Endothelial cell of umbilical vein (primary cell): ENCODE measurements at regions not wholly inside any gene's neighbourhood (a gene's known extent, or its start where the extent isn't known, plus 50 kb on each side); places are given as distances from the start of the nearest gene placed in this dataset.

ENCODE experiments used
- BruUV-seq: library from RNA; stranded (reverse); fragments of 400-500 nt; replicated peaks from 2 replicates; lab custom pipeline; 2021; lab: Mats Ljungman, UMichigan
- CTCF ChIA-PET: fragments of 300-600, 350-600 bp; sonication (Branson Sonifier 250); formaldehyde crosslinking; loops from one replicate; lab custom pipeline; 2021; ENCODE audit warnings: antibody characterized with exemption, inconsistent platforms; lab: Charles Lee
- POLR2A ChIA-PET: fragments of 300-600, 350-600 bp; sonication (Branson Sonifier 250); formaldehyde crosslinking; loops from one replicate; lab custom pipeline; 2021; ENCODE audit warnings: antibody characterized with exemption, inconsistent platforms; lab: Charles Lee
- DNase-seq: peaks from one replicate; pipeline ENCODE4 v3.0.0-alpha.2; 2011; ENCODE audit warnings: low read depth, low spot score
- FAIRE-seq: peaks from 2 replicates; lab custom pipeline; 2011; peaks lifted over from hg19 to GRCh38; lab: Jason Lieb, UNC
- H2AFZ ChIP-seq: 2 replicates; pipeline ENCODE4 v1.6.0; 2012; ENCODE audit warnings: low read depth, low read length, control low read depth, inconsistent platforms
- H3K27ac ChIP-seq: 2 replicates; pipeline ENCODE4 v1.5.1; 2011; ENCODE audit warnings: low read depth, mild to moderate bottlenecking, control low read depth, low read length, moderate library complexity; ENCODE audit not compliant: insufficient read depth
- H3K27me3 ChIP-seq, 2 experiments: 2 replicates each; pipeline versions ENCODE4 v1.6.0 to v1.6.1; 2011; ENCODE audit warnings: low read length in 2 of 2, mixed read lengths in 1 of 2; ENCODE audit not compliant: control insufficient read depth in 2 of 2, insufficient read depth in 2 of 2
- H3K36me3 ChIP-seq, 2 experiments: 2 replicates in 1 of 2; 3 replicates in 1 of 2; pipeline ENCODE4 v1.5.1; 2011; ENCODE audit warnings: low read length in 2 of 2, mild to moderate bottlenecking in 1 of 2, moderate library complexity in 1 of 2; ENCODE audit not compliant: control insufficient read depth in 2 of 2, insufficient read depth in 2 of 2; ENCODE audit errors: extremely low read depth in 1 of 2
- H3K4me1 ChIP-seq: 3 replicates; pipeline ENCODE4 v1.5.1; 2011; ENCODE audit warnings: mild to moderate bottlenecking, low read length; ENCODE audit not compliant: control insufficient read depth, insufficient read depth; ENCODE audit errors: extremely low read depth
- H3K4me2 ChIP-seq: 2 replicates; pipeline ENCODE4 v1.6.1; 2011; ENCODE audit warnings: low read length, control low read depth, mixed read lengths; ENCODE audit not compliant: insufficient read depth
- H3K4me3 ChIP-seq, 3 experiments: fragments of 200-600 bp in 1 of 3; sonication (generic), shearing (Covaris generic) in 1 of 3; replicated peaks in 1 of 3; 2 replicates each; pipeline ENCODE4 v1.5.1; 2011 to 2016; ENCODE audit warnings: control low read depth in 3 of 3, low read length in 3 of 3, mild to moderate bottlenecking in 2 of 3, inconsistent platforms in 1 of 3, low read depth in 1 of 3, moderate library complexity in 1 of 3; ENCODE audit not compliant: insufficient read depth in 1 of 3
- H3K79me2 ChIP-seq: 2 replicates; pipeline ENCODE4 v1.6.0; 2012; ENCODE audit warnings: low read length, inconsistent platforms; ENCODE audit not compliant: control insufficient read depth, insufficient read depth
- H3K9ac ChIP-seq: replicated peaks from 2 replicates; pipeline ENCODE3; 2011; ENCODE audit warnings: low read length, control low read depth; ENCODE audit not compliant: insufficient read depth; ENCODE audit errors: extremely low read depth
- H3K9me1 ChIP-seq: replicated peaks from 3 replicates; pipeline ENCODE4 v1.6.0; 2011; ENCODE audit warnings: mild to moderate bottlenecking, low read length; ENCODE audit not compliant: control insufficient read depth, insufficient read depth; ENCODE audit errors: extremely low read depth
- H3K9me3 ChIP-seq: replicated peaks from 2 replicates; pipeline ENCODE4 v1.5.1; 2012; ENCODE audit warnings: low read length, inconsistent platforms; ENCODE audit not compliant: control insufficient read depth, insufficient read depth
- H4K20me1 ChIP-seq: replicated peaks from 2 replicates; pipeline ENCODE3; 2011; ENCODE audit warnings: mild to moderate bottlenecking, low read length; ENCODE audit not compliant: control insufficient read depth, insufficient read depth; ENCODE audit errors: extremely low read depth
- CTCF ChIP-seq, 2 donors: IDR thresholded peaks; 1 replicate in 1 of 2; 2 replicates in 1 of 2; pipeline ENCODE4 v1.5.1; 2011; ENCODE audit warnings: low read length in 2 of 2, mild to moderate bottlenecking in 2 of 2, moderate library complexity in 2 of 2, control low read depth in 1 of 2, inconsistent platforms in 1 of 2, low read depth in 1 of 2; ENCODE audit not compliant: insufficient read depth in 1 of 2; ENCODE audit errors: extremely low read depth in 1 of 2
- EZH2 ChIP-seq: IDR thresholded peaks from 2 replicates; pipeline ENCODE4 v1.6.1; 2012; ENCODE audit warnings: borderline replicate concordance, low read depth, mild to moderate bottlenecking, moderate library complexity, low read length, inconsistent platforms; ENCODE audit not compliant: severe bottlenecking
- GATA2 ChIP-seq: IDR thresholded peaks from 2 replicates; pipeline ENCODE4 v1.7.0; 2011; ENCODE audit warnings: low read depth, mild to moderate bottlenecking, moderate library complexity, mixed read lengths, low read length; ENCODE audit not compliant: insufficient read length, insufficient read depth
- MAX ChIP-seq: IDR thresholded peaks from 2 replicates; pipeline ENCODE4 v1.6.1; 2011; ENCODE audit not compliant: insufficient read depth, insufficient read length
- POLR2A ChIP-seq: IDR thresholded peaks from 2 replicates; pipeline ENCODE4 v1.6.1; 2012; ENCODE audit warnings: low read depth, mild to moderate bottlenecking, control low read depth, low read length
- POLR2AphosphoS5 ChIP-seq: IDR thresholded peaks from 2 replicates; pipeline ENCODE4 v1.6.1; 2012; ENCODE audit warnings: low read depth, mild to moderate bottlenecking, control low read depth, low read length, moderate library complexity; ENCODE audit not compliant: insufficient read depth
- dilution Hi-C: fragments of 300-500 bp; cut with MboI; formaldehyde crosslinking; loops from one replicate; pipeline ENCODE4 v1.15.0; 2019; ENCODE audit warnings: low sequenced_read_pairs; ENCODE audit not compliant: extremely low pct_ligation_motif_present
- intact Hi-C: fragments of 100-400 bp; cut with micrococcal nuclease; formaldehyde crosslinking; loops from one replicate; pipeline ENCODE4 v1.10.0; 2022

- no peaks in the 10 kb centered on the region for H3K79me2 ChIP-seq
- FAIRE-seq, result no peak
- no peaks in the 10 kb centered on the region for H3K27me3 ChIP-seq
- no peak overlapping the region for H2AFZ ChIP-seq
- no TSS peak for BruUV-seq
- no peak overlapping the region for H3K4me2 ChIP-seq
- POLR2A ChIA-PET, result no interaction called here
- H3K9me1 ChIP-seq, result no peaks in the 10 kb centered on the region
- no peak overlapping the region for H3K27ac ChIP-seq
- dilution Hi-C loops (no loop called here), intact Hi-C loops (no loop called here)
- no peak for DNase-seq
- no peak overlapping the region for H3K9ac ChIP-seq
- CTCF ChIA-PET, result interaction anchor here (1.1 kb wide), 1 partner anchor 8 kb away, joined by 5 read pairs; no protein-coding TSS in a partner anchor
- H3K4me3 ChIP-seq, result no peak overlapping the region
- no peaks in the 10 kb centered on the region for H3K4me1 ChIP-seq
- no peaks in the 10 kb centered on the region for H4K20me1 ChIP-seq
- no peaks in the 10 kb centered on the region for H3K36me3 ChIP-seq
- TF ChIP-seq EZH2 (no peak), POLR2AphosphoS5 (no peak), GATA2 (no peak), CTCF (IDR thresholded peaks at IDR 0.05; ENCODE audit: extremely low read depth in 1 of 2, insufficient read depth in 1 of 2, low read depth in 1 of 2, low read length in 2 of 2) (no peak), MAX (no peak), POLR2A (no peak)
- no peaks in the 10 kb centered on the region for H3K9me3 ChIP-seq
Observed at GRCh38 chr7:98753176-98753575, 116.6 kb downstream of the TMEM130 start.
